GM19324 (cell line): ENCODE measurements at regions not wholly inside any gene's neighbourhood (a gene's known extent, or its start where the extent isn't known, plus 50 kb on each side); places are given as distances from the start of the nearest gene placed in this dataset.
A peak's percentile ranks its signal among the peaks of the same experiment; 100 is the strongest.
"Not testable (repeated sequence)": the region's sequence is repeated elsewhere in the genome, so short reads cannot be mapped to it uniquely, and the experiment has no call there.

ENCODE experiments used
- ATAC-seq: cut with Tn5 transposase; IDR thresholded peaks from one replicate; pipeline ENCODE4 v1.9.1; 2021; ENCODE audit warnings: mild to moderate bottlenecking, moderate library complexity; ENCODE audit not compliant: unreplicated experiment, low FRiP score

GRCh38 chr2:167608487-167608886 is 638.9 kb downstream of the STK39 start:
- no peak for ATAC-seq

GRCh38 chr2:167607731-167608130 is 639.7 kb downstream of the STK39 start:
- no peak for ATAC-seq

GRCh38 chr2:167607211-167607610 is 640.2 kb downstream of the STK39 start:
- ATAC-seq = no peak

- no peak for ATAC-seq
Measured at GRCh38 chr2:167602122-167602521, 645.3 kb downstream of the STK39 start.

GRCh38 chr2:167599219-167599618 is 648.2 kb downstream of the STK39 start:
- ATAC-seq = no peak

- peak; percentile 92 for ATAC-seq
Measured at GRCh38 chr2:167595839-167596471, 651.4 kb downstream of the STK39 start.

- no peak for ATAC-seq
Measured at GRCh38 chr2:167595021-167595420, 652.4 kb downstream of the STK39 start.

- no peak for ATAC-seq
Measured at GRCh38 chr2:167592441-167592840, 655.0 kb downstream of the STK39 start.

- ATAC-seq = no peak
Measured at GRCh38 chr2:167582619-167583018, 664.8 kb downstream of the STK39 start.

GRCh38 chr2:167581961-167582574 is 665.3 kb downstream of the STK39 start:
- ATAC-seq = no peak

- ATAC-seq = no peak
Measured at GRCh38 chr2:167579826-167580225, 667.6 kb downstream of the STK39 start.

- ATAC-seq = no peak
Measured at GRCh38 chr2:167575276-167575675, 672.1 kb downstream of the STK39 start.

GRCh38 chr2:167572883-167573619 is 674.3 kb downstream of the STK39 start:
- no peak for ATAC-seq

- no peak for ATAC-seq
Measured at GRCh38 chr2:167570370-167570769, 677.0 kb downstream of the STK39 start.

GRCh38 chr2:167563885-167564619 is 675.8 kb downstream of the XIRP2 start:
- not testable (repeated sequence) for ATAC-seq

GRCh38 chr2:167558272-167558991 is 670.2 kb downstream of the XIRP2 start:
- ATAC-seq = not testable (repeated sequence)

- ATAC-seq = no peak
Measured at GRCh38 chr2:167555098-167555720, 666.9 kb downstream of the XIRP2 start.

GRCh38 chr2:167553635-167554034 is 665.4 kb downstream of the XIRP2 start:
- ATAC-seq = no peak

GRCh38 chr2:167551416-167551815 is 663.1 kb downstream of the XIRP2 start:
- ATAC-seq = no peak

- no peak for ATAC-seq
Measured at GRCh38 chr2:167550448-167550847, 662.2 kb downstream of the XIRP2 start.
